ENCODE measurements at regions not wholly inside any gene's neighbourhood (a gene's known extent, or its start where the extent isn't known, plus 50 kb on each side); places are given as distances from the start of the nearest gene placed in this dataset.

- no peak for ATAC-seq
- TF ChIP-seq TOX (CRISPR knock-in tag; IDR thresholded peaks at IDR 0.05; ENCODE audit: borderline replicate concordance) (no peak), ESRRG (CRISPR knock-in tag; IDR thresholded peaks at IDR 0.05) (no peak), GLIS3 (CRISPR knock-in tag; IDR thresholded peaks at IDR 0.05) (no peak), TCF4 (CRISPR knock-in tag; IDR thresholded peaks at IDR 0.05; ENCODE audit: borderline replicate concordance) (no peak), ZFP30 (CRISPR knock-in tag; IDR thresholded peaks at IDR 0.05) (no peak), ZNF565 (CRISPR knock-in tag; conservative IDR thresholded peaks at IDR 0.05; ENCODE audit: low read depth) (no peak), ZFP3 (CRISPR knock-in tag; IDR thresholded peaks at IDR 0.05) (no peak), CSDC2 (CRISPR knock-in tag; IDR thresholded peaks at IDR 0.05) (no peak), TSHZ2 (CRISPR knock-in tag; IDR thresholded peaks at IDR 0.05) (no peak), PPARA (CRISPR knock-in tag; IDR thresholded peaks at IDR 0.05; ENCODE audit: borderline replicate concordance) (no peak), BACH2 (CRISPR knock-in tag; IDR thresholded peaks at IDR 0.05; ENCODE audit: borderline replicate concordance) (no peak), OSR1 (CRISPR knock-in tag; IDR thresholded peaks at IDR 0.05) (no peak), ARNTL (CRISPR knock-in tag; IDR thresholded peaks at IDR 0.05; ENCODE audit: borderline replicate concordance, low read depth) (no peak), RARB (CRISPR knock-in tag; IDR thresholded peaks at IDR 0.05) (no peak), SNAI2 (CRISPR knock-in tag; IDR thresholded peaks at IDR 0.05) (no peak), ZC3H10 (CRISPR knock-in tag; IDR thresholded peaks at IDR 0.05) (no peak)
Measured at GRCh38 chr22:47625531-47626427, 863.3 kb downstream of the TBC1D22A start.

- no peak for TF ChIP-seq GLIS3 (CRISPR knock-in tag; IDR thresholded peaks at IDR 0.05)
- no peak for ATAC-seq
Measured at GRCh38 chr22:47625013-47625385, 862.5 kb downstream of the TBC1D22A start.

GRCh38 chr22:47624252-47625012 lies 862.0 kb downstream of the TBC1D22A start:
- no peak for ATAC-seq

More at GRCh38 chr22:47624252-47625012, 862.0 kb downstream of the TBC1D22A start:
- TF ChIP-seq ZNF565 (CRISPR knock-in tag; conservative IDR thresholded peaks at IDR 0.05; ENCODE audit: low read depth) (no peak), CSDC2 (CRISPR knock-in tag; IDR thresholded peaks at IDR 0.05) (no peak), ZFP30 (CRISPR knock-in tag; IDR thresholded peaks at IDR 0.05) (no peak), ESRRG (CRISPR knock-in tag; IDR thresholded peaks at IDR 0.05) (no peak), OSR1 (CRISPR knock-in tag; IDR thresholded peaks at IDR 0.05) (no peak), PPARA (CRISPR knock-in tag; IDR thresholded peaks at IDR 0.05; ENCODE audit: borderline replicate concordance) (no peak), CSRNP3 (CRISPR knock-in tag; IDR thresholded peaks at IDR 0.05) (no peak), TCF4 (CRISPR knock-in tag; IDR thresholded peaks at IDR 0.05; ENCODE audit: borderline replicate concordance) (no peak), TOX (CRISPR knock-in tag; IDR thresholded peaks at IDR 0.05; ENCODE audit: borderline replicate concordance) (no peak), TSHZ2 (CRISPR knock-in tag; IDR thresholded peaks at IDR 0.05) (no peak), GLIS3 (CRISPR knock-in tag; IDR thresholded peaks at IDR 0.05) (no peak), RARB (CRISPR knock-in tag; IDR thresholded peaks at IDR 0.05) (no peak), SNAI2 (CRISPR knock-in tag; IDR thresholded peaks at IDR 0.05) (no peak), ZNF8 (CRISPR knock-in tag; IDR thresholded peaks at IDR 0.05) (no peak), ZFP3 (CRISPR knock-in tag; IDR thresholded peaks at IDR 0.05) (no peak)

All from SK-N-SH treated with all-trans-retinoic acid at 6 μM for 48 hours (cell line).